Neural cell (in vitro differentiated cells): ENCODE measurements at regions not wholly inside any gene's neighbourhood (a gene's known extent, or its start where the extent isn't known, plus 50 kb on each side); places are given as distances from the start of the nearest gene placed in this dataset.

Source experiments
- CTCF ChIP-seq: fragments of 450-650 bp; IDR thresholded peaks from 2 replicates; pipeline ENCODE4 v1.5.1; 2014; ENCODE audit warnings: antibody characterized with exemption, mild to moderate bottlenecking, moderate library complexity; ENCODE audit not compliant: poor library complexity, severe bottlenecking
- EP300 ChIP-seq: fragments of 450-650 bp; conservative IDR thresholded peaks from 2 replicates; pipeline ENCODE4 v1.6.1; 2014; ENCODE audit warnings: antibody characterized with exemption, mild to moderate bottlenecking, moderate library complexity; ENCODE audit not compliant: poor library complexity, severe bottlenecking
- EZH2 ChIP-seq: fragments of 200-600, 300-800 bp; shearing (Covaris generic), sonication (generic); IDR thresholded peaks from 2 replicates; pipeline ENCODE4 v1.6.1; 2014; ENCODE audit warnings: antibody characterized with exemption, low read length, borderline replicate concordance, mild to moderate bottlenecking; ENCODE audit not compliant: insufficient read depth, poor library complexity, severe bottlenecking
- POLR2AphosphoS5 ChIP-seq: IDR thresholded peaks from 2 replicates; pipeline ENCODE4 v1.6.1; 2012
- RAD21 ChIP-seq: fragments of 450-650 bp; conservative IDR thresholded peaks from 2 replicates; pipeline ENCODE4 v1.6.1; 2014; ENCODE audit warnings: antibody characterized with exemption, mild to moderate bottlenecking, moderate library complexity
- REST ChIP-seq: IDR thresholded peaks from 2 replicates; pipeline ENCODE4 v1.6.1; 2012; ENCODE audit warnings: borderline replicate concordance
- TAF1 ChIP-seq: IDR thresholded peaks from 2 replicates; pipeline ENCODE4 v1.6.1; 2012; ENCODE audit warnings: low read depth

GRCh38 chr5:6936031-6936430 lies 222.8 kb downstream of the TENT4A start:
- no peak for TF ChIP-seq EZH2
- no peak for TF ChIP-seq CTCF
- TF ChIP-seq POLR2AphosphoS5 = no peak
- TF ChIP-seq REST = no peak
- TF ChIP-seq EP300 = no peak
- no peak for TF ChIP-seq RAD21
- TF ChIP-seq TAF1 = no peak
